Liver (tissue), 8 donors: ENCODE measurements at regions not wholly inside any gene's neighbourhood (a gene's known extent, or its start where the extent isn't known, plus 50 kb on each side); places are given as distances from the start of the nearest gene placed in this dataset.

Experiments used
- DNase-seq: peaks from one replicate; pipeline ENCODE4 v3.0.0-alpha.2; 2017; ENCODE audit warnings: low spot score
- H3K27ac ChIP-seq, 2 donors: one replicate each; pipeline ENCODE4 v1.7.0; 2013; ENCODE audit warnings: inconsistent platforms in 2 of 2, low read length in 2 of 2, control low read depth in 1 of 2, low read depth in 1 of 2, mild to moderate bottlenecking in 1 of 2
- H3K27me3 ChIP-seq, 4 donors: one replicate each; pipeline versions ENCODE4 v1.6.1 to v1.7.0; 2013; ENCODE audit warnings: low read length in 3 of 4, inconsistent platforms in 1 of 4, mild to moderate bottlenecking in 1 of 4, moderate library complexity in 1 of 4; ENCODE audit not compliant: control insufficient read depth in 4 of 4, insufficient read depth in 4 of 4
- H3K36me3 ChIP-seq, 4 donors: one replicate each; pipeline versions ENCODE4 v1.6.1 to v1.7.0; 2013; ENCODE audit warnings: low read length in 3 of 4, mild to moderate bottlenecking in 3 of 4, low read depth in 1 of 4, moderate library complexity in 1 of 4; ENCODE audit not compliant: control insufficient read depth in 4 of 4, insufficient read depth in 3 of 4
- H3K4me1 ChIP-seq, 4 donors: one replicate each; pipeline versions ENCODE4 v1.6.1 to v1.7.0; 2013; ENCODE audit warnings: low read length in 3 of 4, mild to moderate bottlenecking in 3 of 4, moderate library complexity in 1 of 4; ENCODE audit not compliant: control insufficient read depth in 4 of 4, insufficient read depth in 4 of 4
- H3K4me3 ChIP-seq, 3 donors: one replicate each; pipeline versions ENCODE4 v1.6.1 to v1.7.0; 2013; ENCODE audit warnings: low read length in 3 of 3, control low read depth in 1 of 3, low read depth in 1 of 3, mild to moderate bottlenecking in 1 of 3
- H3K9ac ChIP-seq, 2 donors: one replicate each; pipeline ENCODE4 v1.7.0; 2013; ENCODE audit warnings: low read length in 2 of 2, mild to moderate bottlenecking in 2 of 2, moderate library complexity in 2 of 2, control low read depth in 1 of 2, low read depth in 1 of 2
- H3K9me3 ChIP-seq, 4 donors: one replicate each; pipeline versions ENCODE4 v1.6.1 to v1.7.0; 2013; ENCODE audit warnings: low read length in 3 of 4; ENCODE audit not compliant: control insufficient read depth in 4 of 4
- EGR1 ChIP-seq, 2 donors: IDR thresholded peaks; 2 replicates each; pipeline ENCODE4 v1.6.1; 2016 to 2018; ENCODE audit warnings: antibody characterized with exemption in 2 of 2, low read depth in 2 of 2
- FOXA1 ChIP-seq: IDR thresholded peaks from 2 replicates; pipeline ENCODE4 v1.6.1; 2016; ENCODE audit warnings: antibody characterized with exemption
- FOXA2 ChIP-seq: IDR thresholded peaks from 2 replicates; pipeline ENCODE4 v1.6.1; 2016; ENCODE audit warnings: antibody characterized with exemption
- GABPA ChIP-seq, 2 donors: IDR thresholded peaks in 1 of 2; conservative IDR thresholded peaks in 1 of 2; 2 replicates each; pipeline ENCODE4 v1.6.1; 2016; ENCODE audit warnings: antibody characterized with exemption in 2 of 2, mild to moderate bottlenecking in 1 of 2, moderate library complexity in 1 of 2
- HNF4A ChIP-seq, 2 donors: conservative IDR thresholded peaks; 2 replicates each; pipeline ENCODE4 v1.6.1; 2016; ENCODE audit warnings: antibody characterized with exemption in 2 of 2, mild to moderate bottlenecking in 2 of 2
- HNF4G ChIP-seq: IDR thresholded peaks from 2 replicates; pipeline ENCODE4 v1.6.1; 2016; ENCODE audit warnings: antibody characterized with exemption
- JUND ChIP-seq, 2 donors: IDR thresholded peaks; 2 replicates each; pipeline ENCODE4 v1.6.1; 2016; ENCODE audit warnings: antibody characterized with exemption in 2 of 2
- NR2F2 ChIP-seq: IDR thresholded peaks from 2 replicates; pipeline ENCODE4 v1.6.1; 2016; ENCODE audit warnings: antibody characterized with exemption
- RAD21 ChIP-seq, 2 donors: IDR thresholded peaks; 2 replicates each; pipeline ENCODE4 v1.6.1; 2016; ENCODE audit warnings: antibody characterized with exemption in 2 of 2, mild to moderate bottlenecking in 2 of 2
- RXRA ChIP-seq, 2 donors: IDR thresholded peaks; 2 replicates each; pipeline ENCODE4 v1.6.1; 2017 to 2018; ENCODE audit warnings: antibody characterized with exemption in 2 of 2, mild to moderate bottlenecking in 1 of 2
- SP1 ChIP-seq: IDR thresholded peaks from 2 replicates; pipeline ENCODE4 v1.6.1; 2018; ENCODE audit warnings: antibody characterized with exemption, mild to moderate bottlenecking
- TAF1 ChIP-seq: conservative IDR thresholded peaks from 2 replicates; pipeline ENCODE4 v1.6.1; 2016; ENCODE audit warnings: antibody characterized with exemption, mild to moderate bottlenecking
- YY1 ChIP-seq: IDR thresholded peaks from 2 replicates; pipeline ENCODE4 v1.6.1; 2016; ENCODE audit warnings: antibody characterized with exemption, mild to moderate bottlenecking
- WGBS: extraction: QIAGEN DNeasy Blood & Tissue Kit; methylation state at CpG from one replicate; pipeline ENCODE4 v1.1.7; 2013; 5-methylcytosine and 5-hydroxymethylcytosine counted together
- TF ChIP-seq, protein P1 (sequence below): IDR thresholded peaks from 2 replicates; pipeline ENCODE4 v1.6.1; 2016; ENCODE audit warnings: antibody characterized with exemption
- TF ChIP-seq, protein P2 (sequence below): IDR thresholded peaks from 2 replicates; pipeline ENCODE4 v1.6.1; 2016; ENCODE audit warnings: antibody characterized with exemption
- TF ChIP-seq, protein P3 (sequence below): fragments of 150-350 bp; IDR thresholded peaks from 2 replicates; pipeline ENCODE4 v1.5.1; 2017; ENCODE audit warnings: improper control_type of control experiment, low read depth, low read length; ENCODE audit not compliant: missing input control
- TF ChIP-seq, protein P4 (sequence below): IDR thresholded peaks from 2 replicates; pipeline ENCODE4 v1.6.1; 2016; ENCODE audit warnings: antibody characterized with exemption, mild to moderate bottlenecking
- TF ChIP-seq, protein P5 (sequence below): IDR thresholded peaks from 2 replicates; pipeline ENCODE4 v1.6.1; 2016; ENCODE audit warnings: antibody characterized with exemption
- donor health status: healthy.
- donor health status: healthy.
- donor health status: healthy.
- donor health status: healthy.
- donor health status: healthy.

DNA sequence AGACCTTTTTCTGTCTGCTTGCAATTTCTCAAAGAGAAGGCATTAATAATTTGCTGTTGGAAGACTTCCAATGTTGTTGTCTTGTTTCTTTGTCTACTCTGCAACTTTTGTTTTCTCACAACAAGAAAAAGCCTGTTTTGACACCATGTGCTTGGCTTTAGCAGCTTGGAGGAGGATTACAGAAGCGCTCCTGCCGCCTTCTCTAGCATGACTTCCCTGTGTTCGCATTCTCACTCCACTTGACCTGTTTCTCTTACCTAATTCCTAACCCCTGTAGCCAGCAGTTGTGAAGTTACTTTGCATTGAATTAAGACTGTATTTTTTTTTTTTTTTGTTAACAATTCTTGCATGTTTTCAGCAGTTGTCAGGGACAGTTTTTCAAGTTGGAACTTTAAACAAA is 235.3 kb upstream of the GOLIM4 start:
- Histone ChIP-seq H3K9ac (no peak overlapping the region), H3K36me3 (no peaks in the 10 kb centered on the region), H3K27me3 (no peaks in the 10 kb centered on the region), H3K27ac (no peak overlapping the region), H3K4me1 (no peaks in the 10 kb centered on the region), H3K9me3 (no peaks in the 10 kb centered on the region), H3K4me3 (no peak overlapping the region)
- TF ChIP-seq TAF1 (no peak), GABPA (IDR thresholded peaks at IDR 0.05 in 1 of 2, conservative IDR thresholded peaks at IDR 0.05 in 1 of 2) (no peak), JUND (IDR thresholded peaks at IDR 0.05) (no peak), NR2F2 (no peak), SP1 (no peak)
- TF ChIP-seq, protein P1, sequence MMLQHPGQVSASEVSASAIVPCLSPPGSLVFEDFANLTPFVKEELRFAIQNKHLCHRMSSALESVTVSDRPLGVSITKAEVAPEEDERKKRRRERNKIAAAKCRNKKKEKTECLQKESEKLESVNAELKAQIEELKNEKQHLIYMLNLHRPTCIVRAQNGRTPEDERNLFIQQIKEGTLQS = no peak
- DNase-seq = no peak
- 98% methylated on average over 3 of the region's 3 CpGs for WGBS

DNA sequence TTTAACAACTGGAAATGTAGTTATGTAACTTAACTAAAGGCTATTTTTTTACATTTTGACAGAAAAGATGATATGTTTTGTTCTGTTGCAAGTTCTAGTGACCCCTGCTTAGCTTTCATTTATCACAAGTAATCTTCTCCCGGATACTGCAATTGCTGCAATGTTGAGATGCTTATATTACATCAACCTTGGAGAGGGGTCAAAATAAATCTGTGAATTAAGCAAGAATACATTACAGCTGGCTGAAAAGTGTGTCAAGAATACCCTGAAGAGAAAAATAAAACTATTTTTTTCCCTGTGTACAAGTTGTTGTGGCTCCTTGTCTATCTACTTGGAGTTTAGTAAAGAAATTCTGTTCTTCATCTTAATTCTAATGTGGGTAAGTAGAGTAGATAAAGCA is 232.1 kb upstream of the GOLIM4 start:
- TF ChIP-seq EGR1 (IDR thresholded peaks at IDR 0.05; ENCODE audit: low read depth in 2 of 2) (no peak), SP1 (no peak), NR2F2 (no peak), GABPA (IDR thresholded peaks at IDR 0.05 in 1 of 2, conservative IDR thresholded peaks at IDR 0.05 in 1 of 2) (no peak), HNF4G (no peak), TAF1 (no peak), JUND (IDR thresholded peaks at IDR 0.05) (no peak), RXRA (IDR thresholded peaks at IDR 0.05) (no peak), YY1 (no peak), HNF4A (conservative IDR thresholded peaks at IDR 0.05) (no peak), FOXA2 (no peak), RAD21 (IDR thresholded peaks at IDR 0.05) (no peak), FOXA1 (no peak)
- TF ChIP-seq, protein P2, sequence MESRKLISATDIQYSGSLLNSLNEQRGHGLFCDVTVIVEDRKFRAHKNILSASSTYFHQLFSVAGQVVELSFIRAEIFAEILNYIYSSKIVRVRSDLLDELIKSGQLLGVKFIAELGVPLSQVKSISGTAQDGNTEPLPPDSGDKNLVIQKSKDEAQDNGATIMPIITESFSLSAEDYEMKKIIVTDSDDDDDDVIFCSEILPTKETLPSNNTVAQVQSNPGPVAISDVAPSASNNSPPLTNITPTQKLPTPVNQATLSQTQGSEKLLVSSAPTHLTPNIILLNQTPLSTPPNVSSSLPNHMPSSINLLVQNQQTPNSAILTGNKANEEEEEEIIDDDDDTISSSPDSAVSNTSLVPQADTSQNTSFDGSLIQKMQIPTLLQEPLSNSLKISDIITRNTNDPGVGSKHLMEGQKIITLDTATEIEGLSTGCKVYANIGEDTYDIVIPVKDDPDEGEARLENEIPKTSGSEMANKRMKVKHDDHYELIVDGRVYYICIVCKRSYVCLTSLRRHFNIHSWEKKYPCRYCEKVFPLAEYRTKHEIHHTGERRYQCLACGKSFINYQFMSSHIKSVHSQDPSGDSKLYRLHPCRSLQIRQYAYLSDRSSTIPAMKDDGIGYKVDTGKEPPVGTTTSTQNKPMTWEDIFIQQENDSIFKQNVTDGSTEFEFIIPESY = no peak
- TF ChIP-seq, protein P3, sequence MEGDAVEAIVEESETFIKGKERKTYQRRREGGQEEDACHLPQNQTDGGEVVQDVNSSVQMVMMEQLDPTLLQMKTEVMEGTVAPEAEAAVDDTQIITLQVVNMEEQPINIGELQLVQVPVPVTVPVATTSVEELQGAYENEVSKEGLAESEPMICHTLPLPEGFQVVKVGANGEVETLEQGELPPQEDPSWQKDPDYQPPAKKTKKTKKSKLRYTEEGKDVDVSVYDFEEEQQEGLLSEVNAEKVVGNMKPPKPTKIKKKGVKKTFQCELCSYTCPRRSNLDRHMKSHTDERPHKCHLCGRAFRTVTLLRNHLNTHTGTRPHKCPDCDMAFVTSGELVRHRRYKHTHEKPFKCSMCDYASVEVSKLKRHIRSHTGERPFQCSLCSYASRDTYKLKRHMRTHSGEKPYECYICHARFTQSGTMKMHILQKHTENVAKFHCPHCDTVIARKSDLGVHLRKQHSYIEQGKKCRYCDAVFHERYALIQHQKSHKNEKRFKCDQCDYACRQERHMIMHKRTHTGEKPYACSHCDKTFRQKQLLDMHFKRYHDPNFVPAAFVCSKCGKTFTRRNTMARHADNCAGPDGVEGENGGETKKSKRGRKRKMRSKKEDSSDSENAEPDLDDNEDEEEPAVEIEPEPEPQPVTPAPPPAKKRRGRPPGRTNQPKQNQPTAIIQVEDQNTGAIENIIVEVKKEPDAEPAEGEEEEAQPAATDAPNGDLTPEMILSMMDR = no peak
- TF ChIP-seq, protein P4, sequence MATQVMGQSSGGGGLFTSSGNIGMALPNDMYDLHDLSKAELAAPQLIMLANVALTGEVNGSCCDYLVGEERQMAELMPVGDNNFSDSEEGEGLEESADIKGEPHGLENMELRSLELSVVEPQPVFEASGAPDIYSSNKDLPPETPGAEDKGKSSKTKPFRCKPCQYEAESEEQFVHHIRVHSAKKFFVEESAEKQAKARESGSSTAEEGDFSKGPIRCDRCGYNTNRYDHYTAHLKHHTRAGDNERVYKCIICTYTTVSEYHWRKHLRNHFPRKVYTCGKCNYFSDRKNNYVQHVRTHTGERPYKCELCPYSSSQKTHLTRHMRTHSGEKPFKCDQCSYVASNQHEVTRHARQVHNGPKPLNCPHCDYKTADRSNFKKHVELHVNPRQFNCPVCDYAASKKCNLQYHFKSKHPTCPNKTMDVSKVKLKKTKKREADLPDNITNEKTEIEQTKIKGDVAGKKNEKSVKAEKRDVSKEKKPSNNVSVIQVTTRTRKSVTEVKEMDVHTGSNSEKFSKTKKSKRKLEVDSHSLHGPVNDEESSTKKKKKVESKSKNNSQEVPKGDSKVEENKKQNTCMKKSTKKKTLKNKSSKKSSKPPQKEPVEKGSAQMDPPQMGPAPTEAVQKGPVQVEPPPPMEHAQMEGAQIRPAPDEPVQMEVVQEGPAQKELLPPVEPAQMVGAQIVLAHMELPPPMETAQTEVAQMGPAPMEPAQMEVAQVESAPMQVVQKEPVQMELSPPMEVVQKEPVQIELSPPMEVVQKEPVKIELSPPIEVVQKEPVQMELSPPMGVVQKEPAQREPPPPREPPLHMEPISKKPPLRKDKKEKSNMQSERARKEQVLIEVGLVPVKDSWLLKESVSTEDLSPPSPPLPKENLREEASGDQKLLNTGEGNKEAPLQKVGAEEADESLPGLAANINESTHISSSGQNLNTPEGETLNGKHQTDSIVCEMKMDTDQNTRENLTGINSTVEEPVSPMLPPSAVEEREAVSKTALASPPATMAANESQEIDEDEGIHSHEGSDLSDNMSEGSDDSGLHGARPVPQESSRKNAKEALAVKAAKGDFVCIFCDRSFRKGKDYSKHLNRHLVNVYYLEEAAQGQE = no peak
- TF ChIP-seq, protein P5, sequence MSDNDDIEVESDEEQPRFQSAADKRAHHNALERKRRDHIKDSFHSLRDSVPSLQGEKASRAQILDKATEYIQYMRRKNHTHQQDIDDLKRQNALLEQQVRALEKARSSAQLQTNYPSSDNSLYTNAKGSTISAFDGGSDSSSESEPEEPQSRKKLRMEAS = no peak
- no peaks in the 10 kb centered on the region for H3K4me1 ChIP-seq
- no peak overlapping the region for H3K4me3 ChIP-seq
- H3K27ac ChIP-seq = no peak overlapping the region
- WGBS = 76% methylated on average over 1 of the region's 1 CpG
- H3K9me3 ChIP-seq = no peaks in the 10 kb centered on the region
- no peak for DNase-seq
- H3K27me3 ChIP-seq = no peaks in the 10 kb centered on the region
- no peaks in the 10 kb centered on the region for H3K36me3 ChIP-seq
- no peak overlapping the region for H3K9ac ChIP-seq
